Stimulated activated CD8-positive, alpha-beta memory T cell treated with anti-CD3 and anti-CD28 coated beads, Interleukin-15, amount 100 ng/mL, for 48 hours (primary cell): ENCODE measurements at regions not wholly inside any gene's neighbourhood (a gene's known extent, or its start where the extent isn't known, plus 50 kb on each side); places are given as distances from the start of the nearest gene placed in this dataset.

ENCODE experiments used
- DNase-seq, 2 donors: peaks; one replicate each; pipeline ENCODE4 v3.0.0-alpha.2; 2020; ENCODE audit warnings: low read depth in 2 of 2

DNA sequence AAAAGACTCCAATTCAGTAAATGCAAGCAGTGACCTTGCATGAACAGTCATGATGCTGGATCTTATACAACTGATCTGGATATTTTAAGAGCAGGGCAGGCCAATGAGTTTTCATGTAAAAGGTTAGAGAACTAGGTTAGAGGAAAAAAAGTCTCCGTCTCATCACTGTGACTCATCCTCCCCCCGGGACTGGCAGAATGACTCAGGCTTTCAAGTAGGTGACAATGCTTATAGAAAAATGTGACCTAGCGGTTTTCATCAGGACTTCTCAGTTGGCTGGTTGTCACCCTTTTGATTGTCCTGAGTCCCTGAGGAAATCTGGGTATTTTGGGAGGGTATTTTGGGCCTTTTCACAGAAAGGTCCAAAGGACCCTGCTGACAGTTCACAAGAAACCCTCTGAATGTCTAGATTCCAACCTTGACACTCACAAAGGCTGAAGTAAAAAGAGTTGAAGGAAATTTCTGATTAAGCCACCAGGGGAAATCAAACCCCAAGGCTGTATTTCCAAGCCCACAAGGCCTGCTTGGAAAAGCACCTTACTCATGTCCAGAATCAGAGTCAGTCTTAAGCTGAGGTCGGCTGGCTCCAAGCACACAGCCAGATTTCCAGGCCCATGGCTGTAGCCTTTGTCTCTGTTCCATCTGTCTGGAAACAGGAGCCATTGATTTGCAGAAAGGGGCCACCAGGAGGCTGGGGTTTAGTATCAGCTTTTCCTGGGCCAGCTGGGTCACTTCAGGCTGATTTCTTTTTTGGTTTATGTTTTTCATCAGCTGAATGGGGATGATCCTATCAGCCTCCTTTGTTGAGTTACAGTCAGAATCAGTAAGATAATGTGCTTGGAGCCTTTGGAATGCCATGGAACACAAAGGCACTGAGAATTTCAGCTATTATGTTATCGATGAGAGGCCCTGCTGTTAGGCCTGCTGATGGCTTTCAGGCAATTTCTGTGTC is 226.4 kb upstream of the HABP2 start:
- peak; percentile 17 to 20 for DNase-seq

DNA sequence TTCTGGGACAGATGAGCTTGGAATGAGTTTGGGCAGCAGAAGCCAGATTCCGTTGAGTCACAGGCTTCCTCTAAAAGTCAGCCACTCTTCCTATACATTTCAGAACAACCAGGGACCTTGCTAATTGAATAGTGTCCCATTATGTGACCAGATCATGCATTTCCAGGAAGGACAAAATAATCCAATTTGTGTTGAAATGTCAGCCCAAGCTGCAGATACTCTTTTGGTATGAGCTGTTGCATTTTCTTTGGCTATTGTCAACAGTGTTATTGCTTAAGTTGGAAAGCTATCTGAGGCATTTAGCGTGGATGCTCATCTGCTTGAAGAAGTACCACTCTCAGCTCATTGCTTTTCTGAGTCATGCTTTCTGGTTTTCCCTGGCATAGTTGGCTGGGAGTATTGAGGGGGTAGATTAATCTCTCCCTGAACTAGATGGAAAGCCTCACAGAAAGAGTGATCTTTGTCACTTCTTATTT is 223.7 kb upstream of the HABP2 start:
- DNase-seq, result no peak

DNA sequence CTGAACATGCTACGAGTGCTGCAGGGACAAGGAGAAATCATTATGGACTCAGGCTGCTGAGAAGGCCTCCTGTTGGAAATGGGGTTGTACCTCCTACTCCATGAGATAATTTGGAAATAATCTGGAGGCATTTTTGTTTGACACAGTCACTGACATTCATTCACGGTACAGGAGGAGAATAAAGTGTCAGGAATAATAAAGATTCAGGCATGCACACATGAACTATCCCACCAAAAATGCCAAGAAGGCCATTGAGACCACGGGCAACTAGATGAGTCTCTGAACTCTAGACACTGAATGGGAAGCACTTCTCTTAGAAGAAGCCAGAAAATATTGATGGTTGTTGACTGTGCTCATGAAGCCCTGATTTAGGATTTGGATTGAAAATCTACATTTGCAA is 220.9 kb upstream of the HABP2 start:
- DNase-seq, result no peak

DNA sequence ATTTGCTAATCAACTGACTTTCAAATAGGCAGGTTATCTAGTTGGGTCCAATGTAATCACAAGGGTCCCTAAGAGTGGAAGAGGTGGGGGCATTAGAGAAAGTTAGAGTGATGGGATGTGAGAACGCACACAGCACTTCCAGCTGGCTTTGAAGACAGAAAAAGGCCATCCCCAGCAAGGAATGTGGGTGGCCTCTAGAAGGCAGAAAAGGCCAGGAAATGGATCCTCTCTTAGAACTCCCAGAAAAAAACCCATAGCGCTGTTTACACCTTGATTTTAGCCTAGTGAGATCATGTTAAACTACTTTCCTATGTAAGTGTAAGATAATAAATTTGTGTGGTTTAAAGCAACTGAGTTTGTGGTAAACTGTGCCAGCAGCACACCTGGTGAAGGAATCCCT is 219.5 kb upstream of the HABP2 start:
- DNase-seq, result no peak

DNA sequence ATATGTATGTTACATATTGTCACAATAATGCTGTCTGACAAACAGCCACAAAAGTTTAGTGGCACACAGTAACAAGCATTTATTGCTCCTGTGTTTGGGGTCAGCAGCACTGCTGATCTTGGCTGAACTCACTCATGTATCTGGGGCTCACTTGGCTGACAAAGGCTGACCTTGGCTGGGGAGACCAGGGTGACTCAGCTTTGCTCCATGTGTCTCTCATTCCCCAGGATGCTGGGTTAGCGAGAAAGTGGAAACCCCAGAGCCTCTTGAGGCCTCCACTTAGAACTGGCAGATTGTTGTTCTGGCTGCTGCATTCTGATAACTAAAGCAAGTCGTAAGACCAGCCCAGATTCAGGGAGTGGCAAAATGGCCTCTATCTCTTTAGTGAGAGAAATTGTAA is 217.3 kb upstream of the HABP2 start:
- no peak for DNase-seq

DNA sequence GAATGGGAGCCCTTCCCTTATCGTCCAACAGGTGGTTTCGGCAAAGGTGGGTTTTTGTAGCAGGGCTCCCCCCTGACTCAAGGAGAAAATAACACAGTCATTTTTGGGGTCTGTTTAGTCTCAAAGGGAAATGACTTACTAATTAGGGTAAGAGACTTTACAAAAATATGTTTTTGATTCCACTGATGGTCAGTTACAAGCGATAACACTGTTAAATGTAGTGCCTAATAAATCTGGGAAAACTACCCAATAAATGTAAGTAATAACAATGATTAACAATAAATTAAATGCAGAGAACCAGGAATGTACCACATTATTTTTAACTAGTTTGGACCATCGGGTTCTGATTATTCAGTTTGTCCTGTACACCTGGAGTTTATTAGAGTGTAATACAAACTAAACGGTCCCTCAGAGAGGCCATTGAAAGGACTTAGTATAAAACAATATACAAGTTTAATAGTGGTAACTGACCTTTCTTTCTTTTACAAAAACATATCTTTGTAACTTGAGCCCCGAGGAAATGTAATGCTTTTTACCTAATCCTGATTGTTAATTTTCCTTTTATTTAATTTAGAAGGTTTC is 216.2 kb upstream of the HABP2 start:
- DNase-seq, result no peak

DNA sequence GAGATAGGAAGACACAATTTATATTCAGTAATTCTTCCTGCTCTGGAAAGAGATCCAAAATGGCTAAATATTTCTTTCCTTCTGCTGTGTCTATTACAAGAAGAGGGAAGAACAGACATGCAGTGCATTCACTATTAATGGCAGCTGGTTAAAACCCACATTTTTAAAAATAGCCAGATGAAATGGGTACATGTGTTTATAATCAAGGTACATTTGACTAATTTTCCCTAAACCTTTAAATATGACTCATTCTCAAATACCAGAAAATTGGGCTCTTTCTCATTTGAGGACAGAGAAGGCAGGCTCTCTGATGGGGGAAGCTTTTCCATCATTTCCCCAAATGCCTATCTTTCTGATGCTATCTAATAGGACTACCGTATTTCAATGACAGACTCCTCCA is 215.7 kb upstream of the HABP2 start:
- no peak for DNase-seq

DNA sequence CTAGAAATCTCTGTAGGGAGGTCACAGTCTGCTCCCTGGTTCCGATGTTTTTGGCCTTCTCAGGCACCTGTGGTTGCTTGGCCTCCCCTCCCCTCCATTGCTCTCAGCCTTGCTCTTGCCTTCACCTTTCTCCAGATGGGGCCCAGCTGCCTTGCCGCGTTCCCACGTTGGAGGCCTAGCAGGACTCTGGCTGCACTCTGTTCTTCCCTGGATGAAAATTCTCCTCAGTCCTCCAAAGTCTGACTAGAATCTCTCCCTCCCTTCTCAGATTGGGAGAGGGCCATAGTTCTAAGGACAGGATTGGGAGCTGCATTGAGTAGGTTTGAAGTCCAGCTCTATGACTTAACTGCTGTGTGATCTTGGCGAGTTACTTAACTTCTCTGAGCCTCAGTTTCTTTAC is 213.7 kb upstream of the HABP2 start:
- DNase-seq, result no peak

DNA sequence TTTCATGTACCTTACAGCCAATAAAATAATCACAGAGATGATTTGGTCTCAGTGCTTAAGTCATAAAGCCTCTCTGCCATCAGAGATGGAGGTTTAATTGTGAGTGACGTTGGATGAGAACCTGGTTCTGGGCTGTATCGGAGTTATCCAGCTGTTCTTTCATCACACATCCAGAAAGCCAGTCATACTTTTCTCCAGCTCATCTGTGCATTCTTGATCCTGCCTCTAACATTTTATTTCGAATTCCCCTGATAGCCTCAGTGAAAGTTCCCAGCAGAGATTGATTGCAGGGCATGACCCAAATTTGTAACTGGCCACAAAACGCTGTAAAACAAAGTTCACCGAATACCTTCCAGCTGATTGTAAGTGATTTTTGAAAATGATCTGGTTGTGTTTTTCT is 212.6 kb upstream of the HABP2 start:
- no peak for DNase-seq

DNA sequence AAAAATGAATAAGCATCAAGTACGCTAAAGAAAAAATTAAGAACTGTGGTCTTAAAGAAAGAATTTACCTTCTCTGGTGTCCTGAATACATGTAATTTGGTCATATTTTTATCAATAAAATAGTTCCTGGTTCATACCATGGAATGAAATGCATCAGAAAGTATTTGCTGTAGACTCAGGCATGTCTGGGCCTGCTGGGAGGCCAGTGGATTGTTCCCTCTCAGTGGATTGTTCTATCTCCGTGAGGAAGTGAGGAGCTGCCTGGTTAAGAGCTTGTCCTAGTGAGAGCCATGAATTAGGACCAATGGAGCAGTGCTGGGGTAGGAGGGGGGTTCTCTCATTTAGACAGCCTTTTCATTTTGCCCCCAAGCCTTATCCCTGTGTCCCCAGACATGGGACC is 211.7 kb upstream of the HABP2 start:
- DNase-seq, result no peak

DNA sequence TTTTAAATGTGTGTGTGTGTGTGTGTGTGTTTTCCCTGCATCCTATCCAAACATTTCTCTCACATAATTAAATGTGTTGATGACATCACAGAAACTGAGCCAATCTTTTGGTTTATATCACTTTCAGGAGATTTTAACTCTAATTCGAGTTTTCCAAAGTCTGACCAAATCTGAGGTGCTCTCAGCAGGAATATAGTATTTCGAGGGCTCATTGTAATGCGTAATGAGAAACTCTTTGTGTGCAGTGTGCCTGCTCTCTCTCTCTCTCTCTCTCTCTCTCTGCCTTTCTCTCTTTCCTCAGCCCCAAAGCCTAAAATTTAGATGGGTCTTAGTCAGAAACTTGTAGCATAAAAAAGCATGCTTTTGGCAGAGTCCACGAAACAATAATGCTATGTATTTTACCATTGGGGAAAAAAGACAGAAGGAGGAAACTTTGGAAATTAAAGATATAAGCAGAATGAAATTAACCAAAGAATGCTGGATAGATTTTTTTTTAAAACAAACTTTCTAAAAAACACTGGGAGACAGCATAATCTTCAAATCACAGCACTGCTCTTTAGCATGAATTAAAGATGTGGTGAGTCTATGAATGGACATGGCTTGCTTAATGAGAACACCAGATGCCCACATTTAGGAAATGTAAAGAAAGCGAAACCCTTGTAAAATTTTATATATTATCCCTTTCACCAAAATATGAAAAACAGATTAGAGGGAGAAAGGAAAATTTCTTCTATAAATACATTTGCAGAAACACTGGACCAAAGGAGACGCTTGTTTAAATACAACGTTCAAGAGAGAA is 206.8 kb upstream of the HABP2 start:
- no peak for DNase-seq

DNA sequence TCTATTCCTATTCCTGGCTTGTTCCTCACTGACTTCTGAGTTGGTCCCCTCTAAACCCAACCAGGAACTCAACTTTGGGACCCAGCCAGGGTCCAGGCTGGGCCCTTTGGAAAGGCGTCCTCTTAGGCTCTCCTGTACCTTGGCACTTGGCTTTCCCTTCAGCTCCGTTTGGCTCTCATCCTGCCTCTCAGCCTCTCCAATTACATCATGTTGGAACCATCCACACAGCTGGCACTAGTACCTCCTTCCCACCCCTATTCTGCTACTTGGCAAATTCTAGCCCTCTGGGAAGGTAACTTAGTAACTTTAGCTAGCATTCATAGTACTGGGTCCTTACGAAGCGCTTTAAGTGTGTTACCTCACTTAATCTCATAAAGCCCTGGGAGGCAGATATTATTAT is 205.3 kb upstream of the HABP2 start:
- DNase-seq, result no peak

DNA sequence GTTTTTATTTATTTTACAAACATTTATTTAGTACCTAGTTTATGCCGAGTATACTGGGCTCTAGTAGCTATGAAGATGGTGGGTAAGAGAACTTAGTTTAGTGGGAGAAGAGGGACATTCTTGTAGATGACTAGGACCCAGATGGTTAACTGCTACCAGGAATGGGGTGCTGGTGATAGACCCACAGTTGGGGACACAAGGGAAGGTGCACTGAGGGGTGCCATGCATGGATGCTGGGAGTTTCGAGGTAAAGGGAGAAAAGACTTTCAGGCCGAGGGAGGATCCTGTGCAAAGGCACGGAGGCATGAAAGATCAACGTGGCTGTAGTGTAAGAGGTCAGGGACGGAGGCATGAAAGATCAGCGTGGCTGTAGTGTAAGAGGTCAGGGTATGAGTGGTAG is 204.2 kb upstream of the HABP2 start:
- no peak for DNase-seq

DNA sequence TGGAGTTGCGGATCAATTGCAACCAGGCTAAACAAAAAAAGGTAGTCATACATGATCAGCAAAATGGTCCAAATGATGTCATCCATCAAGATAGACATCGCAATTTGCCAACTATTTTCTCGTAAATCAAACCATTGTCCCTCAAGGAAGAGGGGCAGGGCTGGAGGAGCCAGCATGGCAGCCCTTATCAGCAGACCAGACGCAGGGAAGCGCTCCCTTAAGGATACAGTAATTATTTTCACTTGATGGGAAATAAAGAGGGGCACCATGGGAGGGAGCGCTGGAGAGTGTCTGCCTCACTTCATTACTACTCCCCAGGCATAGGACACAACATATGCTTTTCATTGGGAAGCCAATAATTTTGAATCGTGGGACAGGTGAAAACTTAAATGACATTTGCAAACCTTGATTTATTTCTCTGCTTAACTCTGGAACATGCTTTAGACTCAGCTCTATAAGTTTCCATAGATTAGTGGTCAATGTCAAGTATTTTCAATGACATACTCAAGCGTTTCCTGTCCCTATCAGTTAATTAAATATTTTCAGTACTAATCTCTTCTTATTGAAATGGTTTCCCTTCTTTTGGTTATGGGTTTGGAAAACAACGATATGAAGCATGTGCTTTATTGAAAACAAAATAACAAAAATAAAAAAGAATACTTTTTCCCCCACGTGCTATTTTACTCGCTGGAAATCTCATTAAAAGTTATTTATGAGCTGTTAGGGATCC is 202.4 kb upstream of the HABP2 start:
- DNase-seq, result no peak

DNA sequence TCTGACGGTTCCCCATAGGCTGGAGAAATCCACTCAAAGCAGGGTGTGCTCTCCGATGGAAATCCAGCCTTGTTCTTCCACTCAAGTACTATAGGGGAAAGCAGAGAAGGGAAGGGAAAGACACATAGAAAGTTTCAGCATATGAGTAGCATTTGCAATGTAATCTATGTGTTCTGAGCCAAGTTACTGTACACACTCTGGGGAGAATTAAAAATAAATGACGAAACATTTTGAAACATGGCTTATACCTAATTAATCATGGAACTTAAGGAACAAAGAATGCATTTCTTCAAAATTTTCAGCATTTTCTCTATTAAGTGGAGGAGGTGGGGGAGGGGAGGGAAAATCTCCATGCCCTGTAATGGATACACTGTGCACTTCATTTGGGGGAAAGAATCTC is 198.1 kb upstream of the HABP2 start:
- DNase-seq, result no peak

DNA sequence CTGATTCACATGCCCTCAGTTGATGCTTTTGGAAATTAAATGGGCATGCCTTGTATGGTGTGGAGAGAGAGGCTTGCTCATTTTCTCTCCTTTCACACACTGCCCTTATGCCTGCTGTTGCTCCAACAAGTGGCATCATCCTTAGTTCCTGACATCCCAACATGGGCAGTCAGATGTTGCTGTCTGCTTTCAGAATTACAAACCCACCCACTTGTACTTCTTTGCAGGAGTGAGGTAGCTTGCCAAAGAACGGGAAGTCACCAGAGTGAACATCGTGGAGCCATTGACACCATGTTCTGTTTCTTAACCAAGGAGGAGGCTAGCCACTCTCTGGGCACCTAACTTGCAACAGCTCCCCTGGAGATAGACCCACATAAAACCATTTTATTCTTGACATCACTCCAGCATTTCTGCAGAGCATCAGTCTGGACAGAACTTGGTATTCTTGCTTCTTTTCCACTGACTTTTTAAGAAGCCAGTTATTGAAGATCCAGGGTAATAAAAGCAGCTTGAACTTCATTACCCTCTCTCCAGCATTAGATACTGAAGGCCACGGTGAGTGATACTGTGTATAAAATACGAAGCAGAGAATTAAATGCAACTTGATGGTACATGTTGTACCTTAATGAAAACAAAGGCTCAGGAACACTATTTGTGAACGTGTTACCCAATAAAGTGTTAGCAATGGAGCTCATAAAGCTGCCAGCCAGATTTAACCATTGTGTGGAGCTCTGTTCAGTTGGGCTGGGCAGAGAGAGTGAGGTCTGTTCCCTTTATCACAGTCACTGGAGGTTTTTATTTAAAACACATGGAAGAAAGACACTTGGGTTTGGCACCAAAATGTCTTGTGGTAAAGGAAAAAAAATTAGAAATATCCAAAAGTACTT is 195.8 kb upstream of the HABP2 start:
- no peak for DNase-seq

DNA sequence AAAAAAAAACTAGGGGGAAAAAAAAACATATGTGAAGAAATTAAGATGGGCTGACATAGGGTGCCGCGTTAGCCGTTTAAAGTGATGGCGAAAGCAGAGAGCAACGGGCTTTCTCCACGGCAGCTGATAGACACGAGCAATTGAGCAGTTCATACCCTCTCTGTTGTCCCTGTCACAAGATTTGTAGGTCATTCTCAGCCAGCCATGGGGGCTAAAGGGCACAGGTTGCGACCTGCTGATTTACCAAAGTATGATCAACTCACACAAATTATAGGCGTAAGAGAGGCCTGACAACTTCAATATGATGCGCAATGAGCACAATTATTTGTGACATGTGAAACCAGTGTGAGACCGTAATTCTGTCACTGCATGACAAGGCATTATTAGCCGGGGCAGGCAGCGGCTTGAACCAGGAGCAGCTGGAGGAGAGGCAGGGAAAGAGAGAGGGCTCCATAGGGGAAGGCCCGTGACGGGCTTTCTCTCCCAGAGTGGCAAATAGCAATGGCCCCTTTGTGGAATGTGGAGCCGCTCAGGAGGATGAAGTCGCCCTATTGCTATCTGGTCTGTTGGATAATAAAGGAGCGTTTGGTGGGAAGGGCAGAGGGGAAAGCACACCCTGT is 195.1 kb upstream of the HABP2 start:
- DNase-seq, result no peak

DNA sequence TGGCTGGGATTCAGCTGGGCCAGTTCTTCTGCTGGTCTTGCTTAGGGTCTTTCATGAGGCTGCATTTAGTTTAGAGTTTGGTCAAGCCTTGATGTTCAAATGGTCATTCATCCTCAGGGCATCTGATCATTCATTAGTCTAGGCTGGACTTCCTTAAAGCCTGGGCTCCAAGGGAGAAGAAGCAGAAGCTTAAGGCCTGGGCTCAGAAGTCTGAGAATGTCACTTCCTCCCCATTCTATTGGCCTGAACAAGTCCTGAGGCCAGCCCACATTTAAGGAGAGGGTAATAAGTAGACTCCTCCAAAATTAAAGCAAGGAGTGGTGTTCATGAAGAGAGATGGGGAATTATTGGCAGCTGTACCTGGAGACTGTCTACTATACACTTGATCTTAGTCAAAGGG is 193.2 kb upstream of the HABP2 start:
- no peak for DNase-seq

DNA sequence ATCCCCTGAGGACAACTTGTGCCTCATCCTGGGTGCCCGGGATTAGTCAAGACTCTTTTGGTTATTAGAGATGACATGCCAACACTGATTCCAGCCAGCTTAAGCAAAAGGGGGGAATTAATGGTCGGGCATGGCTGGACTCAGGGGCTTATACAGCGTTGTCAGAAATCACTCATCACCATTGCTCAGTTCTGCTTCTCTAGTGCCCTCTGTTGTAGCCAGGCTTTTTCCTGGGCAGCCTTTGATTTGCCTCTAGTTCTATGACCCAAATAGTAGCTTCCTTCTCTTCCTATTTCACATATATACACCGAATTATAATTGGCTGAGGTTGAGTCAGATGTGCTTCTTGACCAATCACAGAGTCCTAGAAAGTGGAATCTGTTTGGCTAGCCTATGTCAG is 192.0 kb upstream of the HABP2 start:
- no peak for DNase-seq

DNA sequence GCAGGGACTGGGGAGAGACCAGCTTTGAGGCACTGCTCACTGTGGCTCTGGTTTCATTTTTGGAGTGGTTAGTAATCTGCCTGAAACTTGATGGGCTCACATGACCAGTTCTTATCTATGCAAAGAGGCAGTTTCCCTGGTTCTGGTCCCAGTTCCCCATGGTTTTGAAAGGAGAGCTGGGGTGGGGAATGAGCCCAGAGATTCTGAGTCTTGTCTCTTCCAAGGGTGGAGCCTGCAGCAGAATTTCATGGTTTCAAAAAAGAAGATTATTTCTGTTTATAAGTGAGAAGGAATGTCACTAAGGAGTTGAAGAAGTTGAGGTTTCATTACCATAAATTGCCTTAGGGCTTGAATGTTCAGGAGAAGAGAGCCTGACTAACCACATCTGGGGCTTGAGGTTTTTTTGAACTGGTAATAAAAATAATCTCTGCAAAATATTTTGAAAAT is 190.2 kb upstream of the HABP2 start:
- no peak for DNase-seq
